ENCODE measurements at regions not wholly inside any gene's neighbourhood (a gene's known extent, or its start where the extent isn't known, plus 50 kb on each side); places are given as distances from the start of the nearest gene placed in this dataset.

GRCh38 chr2:129135017-129135416 is 816.3 kb upstream of the HS6ST1 start:
- no peak for TF ChIP-seq CTCF (IDR thresholded peaks at IDR 0.05; ENCODE audit: control insufficient read depth, extremely low read depth, insufficient read depth)
- no peak for DNase-seq (ENCODE audit: low read depth)
- H3K4me3 ChIP-seq (ENCODE audit: low read depth, low read length) = no peak overlapping the region

DNA sequence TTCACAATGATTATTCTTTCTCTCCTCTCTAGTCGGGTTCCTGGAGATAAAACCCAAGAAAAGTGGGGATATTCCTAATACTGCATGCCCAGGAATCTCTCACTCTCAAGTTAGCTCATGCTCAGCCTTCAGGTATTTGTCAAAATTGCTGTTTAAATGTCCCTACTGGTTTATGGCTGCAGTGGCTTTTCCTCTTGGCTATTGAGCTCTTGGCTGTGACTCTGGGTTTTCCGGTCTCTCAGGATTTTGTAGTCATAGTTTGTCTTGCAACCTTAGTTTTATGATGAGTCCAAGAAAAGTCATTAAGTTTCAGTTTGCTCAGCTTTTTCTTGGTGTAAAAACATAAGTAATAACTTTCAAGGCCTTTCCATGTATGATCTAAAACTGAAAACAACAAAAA is 820.7 kb upstream of the HS6ST1 start:
- no peak overlapping the region for H3K4me3 ChIP-seq (ENCODE audit: low read depth, low read length)
- peak; percentile 82 for DNase-seq (ENCODE audit: low read depth)
- TF ChIP-seq CTCF (IDR thresholded peaks at IDR 0.05; ENCODE audit: control insufficient read depth, extremely low read depth, insufficient read depth) = no peak

DNA sequence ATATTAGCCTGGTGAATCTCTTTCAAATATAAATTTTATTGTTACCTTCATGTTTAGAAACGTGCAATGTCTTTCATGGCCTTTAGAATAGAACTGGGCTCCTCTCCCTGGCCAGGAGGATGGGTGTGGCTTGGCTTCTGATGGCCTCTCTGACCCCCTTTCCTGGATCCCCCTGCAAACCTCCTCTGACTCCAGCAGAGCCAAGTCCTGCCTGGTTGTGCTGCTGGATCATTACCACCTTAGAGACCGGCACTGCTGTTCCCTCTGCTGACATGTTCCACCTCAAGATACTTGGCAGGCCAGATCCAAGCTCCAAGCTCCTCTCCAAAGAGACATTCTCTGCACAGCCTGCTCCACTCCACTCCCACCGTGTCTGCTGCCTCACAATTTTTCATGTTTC is 823.8 kb upstream of the HS6ST1 start:
- TF ChIP-seq CTCF (IDR thresholded peaks at IDR 0.05; ENCODE audit: control insufficient read depth, extremely low read depth, insufficient read depth) = no peak
- no peak for DNase-seq (ENCODE audit: low read depth)
- no peak overlapping the region for H3K4me3 ChIP-seq (ENCODE audit: low read depth, low read length)

- TF ChIP-seq CTCF (IDR thresholded peaks at IDR 0.05; ENCODE audit: control insufficient read depth, extremely low read depth, insufficient read depth) = no peak
- DNase-seq (ENCODE audit: low read depth) = no peak
- no peak overlapping the region for H3K4me3 ChIP-seq (ENCODE audit: low read depth, low read length)
Measured at GRCh38 chr2:129144082-129144791, 825.6 kb upstream of the HS6ST1 start.

DNA sequence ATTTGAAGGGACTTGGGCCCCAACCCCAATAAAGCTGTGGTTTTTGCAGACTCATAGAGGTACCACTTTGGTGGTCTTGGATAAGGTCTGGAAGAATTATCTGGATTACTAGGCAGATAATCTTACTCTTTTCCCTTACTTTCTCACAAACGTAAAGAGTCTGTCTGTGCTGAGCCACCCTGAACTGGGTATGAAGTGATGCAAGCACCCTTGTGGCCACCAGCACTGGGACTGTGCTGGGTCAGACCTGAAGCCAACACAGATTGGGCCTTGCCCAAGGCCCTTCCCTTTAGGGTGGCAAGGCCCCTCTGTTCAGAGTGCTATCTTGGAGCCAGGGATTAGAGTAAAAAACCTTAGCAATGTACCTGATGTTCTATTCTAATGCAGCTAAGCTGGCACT is 827.0 kb upstream of the RAB6C start:
- no peak for TF ChIP-seq CTCF (IDR thresholded peaks at IDR 0.05; ENCODE audit: control insufficient read depth, extremely low read depth, insufficient read depth)
- no peak for DNase-seq (ENCODE audit: low read depth)
- no peak overlapping the region for H3K4me3 ChIP-seq (ENCODE audit: low read depth, low read length)

DNA sequence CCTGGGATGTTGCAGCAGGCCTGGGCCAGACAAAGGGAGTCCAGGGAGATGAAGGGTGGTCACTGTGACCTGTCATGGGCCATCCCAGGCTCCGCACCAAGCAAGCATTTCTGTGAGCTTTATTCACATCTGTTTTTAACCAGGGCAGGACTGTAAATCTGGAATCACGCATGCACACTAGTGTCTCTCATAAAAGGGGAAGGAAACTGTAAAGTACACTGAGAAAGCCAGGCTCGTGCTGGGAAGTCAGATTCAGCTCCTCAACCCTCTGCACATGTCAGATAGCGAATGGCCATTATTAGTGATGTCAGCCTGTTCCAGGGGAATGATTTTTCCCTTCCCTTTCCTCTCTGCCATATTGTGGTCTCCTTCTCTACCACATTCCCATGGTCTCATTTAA is 818.6 kb upstream of the RAB6C start:
- no peak overlapping the region for H3K4me3 ChIP-seq (ENCODE audit: low read depth, low read length)
- DNase-seq (ENCODE audit: low read depth) = no peak
- no peak for TF ChIP-seq CTCF (IDR thresholded peaks at IDR 0.05; ENCODE audit: control insufficient read depth, extremely low read depth, insufficient read depth)

Measured in LNCaP clone FGC (cell line).